ENCODE measurements at regions not wholly inside any gene's neighbourhood (a gene's known extent, or its start where the extent isn't known, plus 50 kb on each side); places are given as distances from the start of the nearest gene placed in this dataset.

GRCh38 chr19:28137772-28138171, 1075.2 kb downstream of the UQCRFS1 start:
- no peak for DNase-seq (ENCODE audit: low read depth in 1 of 2, low spot score in 1 of 2)
- Histone ChIP-seq H3K27ac (no peak overlapping the region), H3K4me3 (no peak overlapping the region), H3K4me2 (no peak overlapping the region), H3K9me3 (peaks cover 33% of the 10 kb centered on the region), H3K4me1 (no peaks in the 10 kb centered on the region)
- no peak for ATAC-seq
- ChIA-PET POLR2A (no interaction called here), CTCF (interaction anchor here (0.7 to 1.1 kb wide), 2 partner anchors 15 to 34 kb away, joined by 3 read pairs; no protein-coding TSS in a partner anchor)
- 3% methylated on average over 4 of the region's 4 CpGs for WGBS (ENCODE audit: missing lambda C conversion rate)
- FAIRE-seq: peak; percentile 49
- TF ChIP-seq FOSL2 (IDR thresholded peaks at IDR 0.05) (no peak), FOSL2 (CRISPR knock-in tag; IDR thresholded peaks at IDR 0.05) (no peak), RFX5 (IDR thresholded peaks at IDR 0.05) (no peak), KDM1A (IDR thresholded peaks at IDR 0.05; ENCODE audit: low read depth) (no peak), CBX8 (IDR thresholded peaks at IDR 0.05) (no peak), POLR2AphosphoS2 (conservative IDR thresholded peaks at IDR 0.05; ENCODE audit: low read length) (no peak)
- TF ChIP-seq, protein P1, sequence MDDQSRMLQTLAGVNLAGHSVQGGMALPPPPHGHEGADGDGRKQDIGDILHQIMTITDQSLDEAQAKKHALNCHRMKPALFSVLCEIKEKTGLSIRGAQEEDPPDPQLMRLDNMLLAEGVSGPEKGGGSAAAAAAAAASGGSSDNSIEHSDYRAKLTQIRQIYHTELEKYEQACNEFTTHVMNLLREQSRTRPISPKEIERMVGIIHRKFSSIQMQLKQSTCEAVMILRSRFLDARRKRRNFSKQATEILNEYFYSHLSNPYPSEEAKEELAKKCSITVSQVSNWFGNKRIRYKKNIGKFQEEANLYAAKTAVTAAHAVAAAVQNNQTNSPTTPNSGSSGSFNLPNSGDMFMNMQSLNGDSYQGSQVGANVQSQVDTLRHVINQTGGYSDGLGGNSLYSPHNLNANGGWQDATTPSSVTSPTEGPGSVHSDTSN (IDR thresholded peaks at IDR 0.05): no peak

GRCh38 chr19:28136796-28137195, 1076.2 kb downstream of the UQCRFS1 start:
- Histone ChIP-seq H3K4me1 (no peaks in the 10 kb centered on the region), H3K4me2 (no peak overlapping the region), H3K9me3 (peaks cover 28% of the 10 kb centered on the region), H3K4me3 (no peak overlapping the region), H3K27ac (no peak overlapping the region)
- POLR2A ChIA-PET: no interaction called here
- CTCF ChIA-PET: interaction anchor here (1.1 to 1.7 kb wide), 3 partner anchors 10 to 35 kb away, joined by 3 to 4 read pairs (median 3); no protein-coding TSS in a partner anchor
- DNase-seq (ENCODE audit: low read depth in 1 of 2, low spot score in 1 of 2) (no peak), ATAC-seq (no peak), FAIRE-seq (no peak)
- no peak for TF ChIP-seq CHD4 (IDR thresholded peaks at IDR 0.05; ENCODE audit: borderline replicate concordance)
- TF ChIP-seq, protein P2, sequence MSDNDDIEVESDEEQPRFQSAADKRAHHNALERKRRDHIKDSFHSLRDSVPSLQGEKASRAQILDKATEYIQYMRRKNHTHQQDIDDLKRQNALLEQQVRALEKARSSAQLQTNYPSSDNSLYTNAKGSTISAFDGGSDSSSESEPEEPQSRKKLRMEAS (IDR thresholded peaks at IDR 0.05): no peak
- TF ChIP-seq FOSB (CRISPR knock-in tag; IDR thresholded peaks at IDR 0.05): no peak
- no peak for TF ChIP-seq BCL3 (IDR thresholded peaks at IDR 0.05)
- TF ChIP-seq E2F6 (IDR thresholded peaks at IDR 0.05; ENCODE audit: borderline replicate concordance, low read depth): no peak
- no peak for TF ChIP-seq FOXS1 (CRISPR knock-in tag; IDR thresholded peaks at IDR 0.05)
- no peak for TF ChIP-seq MAZ (IDR thresholded peaks at IDR 0.05; ENCODE audit: borderline replicate concordance, low read depth, low read length)
- TF ChIP-seq FOSL2 (IDR thresholded peaks at IDR 0.05): no peak
- no peak for TF ChIP-seq FOSL2 (CRISPR knock-in tag; IDR thresholded peaks at IDR 0.05)
- no peak for TF ChIP-seq JUNB (IDR thresholded peaks at IDR 0.05)
- TF ChIP-seq HOXB5 (CRISPR knock-in tag; IDR thresholded peaks at IDR 0.05): no peak
- TF ChIP-seq, protein P3, sequence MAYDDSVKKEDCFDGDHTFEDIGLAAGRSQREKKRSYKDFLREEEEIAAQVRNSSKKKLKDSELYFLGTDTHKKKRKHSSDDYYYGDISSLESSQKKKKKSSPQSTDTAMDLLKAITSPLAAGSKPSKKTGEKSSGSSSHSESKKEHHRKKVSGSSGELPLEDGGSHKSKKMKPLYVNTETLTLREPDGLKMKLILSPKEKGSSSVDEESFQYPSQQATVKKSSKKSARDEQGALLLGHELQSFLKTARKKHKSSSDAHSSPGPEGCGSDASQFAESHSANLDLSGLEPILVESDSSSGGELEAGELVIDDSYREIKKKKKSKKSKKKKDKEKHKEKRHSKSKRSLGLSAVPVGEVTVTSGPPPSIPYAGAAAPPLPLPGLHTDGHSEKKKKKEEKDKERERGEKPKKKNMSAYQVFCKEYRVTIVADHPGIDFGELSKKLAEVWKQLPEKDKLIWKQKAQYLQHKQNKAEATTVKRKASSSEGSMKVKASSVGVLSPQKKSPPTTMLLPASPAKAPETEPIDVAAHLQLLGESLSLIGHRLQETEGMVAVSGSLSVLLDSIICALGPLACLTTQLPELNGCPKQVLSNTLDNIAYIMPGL (CRISPR knock-in tag; IDR thresholded peaks at IDR 0.05; ENCODE audit: borderline replicate concordance): no peak
- no peak for TF ChIP-seq RNF2 (IDR thresholded peaks at IDR 0.05; ENCODE audit: borderline replicate concordance, low read depth)
- no peak for TF ChIP-seq CBX2 (IDR thresholded peaks at IDR 0.05; ENCODE audit: borderline replicate concordance, low read depth)
- TF ChIP-seq, protein P4, sequence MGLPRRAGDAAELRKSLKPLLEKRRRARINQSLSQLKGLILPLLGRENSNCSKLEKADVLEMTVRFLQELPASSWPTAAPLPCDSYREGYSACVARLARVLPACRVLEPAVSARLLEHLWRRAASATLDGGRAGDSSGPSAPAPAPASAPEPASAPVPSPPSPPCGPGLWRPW (IDR thresholded peaks at IDR 0.05): no peak
- WGBS (ENCODE audit: missing lambda C conversion rate): 2% methylated on average over 2 of the region's 2 CpGs

Measured in A549 (cell line).